Suprapubic skin (tissue), 4 donors: ENCODE measurements at regions not wholly inside any gene's neighbourhood (a gene's known extent, or its start where the extent isn't known, plus 50 kb on each side); places are given as distances from the start of the nearest gene placed in this dataset.

Experiments used
- DNase-seq, 2 donors: peaks; one replicate each; pipeline ENCODE4 v3.0.0-alpha.2; 2019; ENCODE audit warnings: low spot score in 2 of 2
- H3K27ac ChIP-seq: fragments of 200-600 bp; sonication (generic); one replicate; pipeline ENCODE4 v1.5.1; 2019
- H3K27me3 ChIP-seq: fragments of 200-600 bp; sonication (generic); one replicate; pipeline ENCODE4 v1.5.1; 2019
- H3K36me3 ChIP-seq: fragments of 200-600 bp; sonication (generic); one replicate; pipeline ENCODE4 v1.5.1; 2019
- H3K4me1 ChIP-seq: fragments of 200-600 bp; sonication (generic); one replicate; pipeline ENCODE4 v1.5.1; 2019
- H3K4me3 ChIP-seq: fragments of 200-600 bp; sonication (generic); one replicate; pipeline ENCODE4 v1.5.1; 2019; ENCODE audit warnings: mild to moderate bottlenecking
- H3K9me3 ChIP-seq: fragments of 200-600 bp; sonication (generic); one replicate; pipeline ENCODE4 v1.5.1; 2019
- EP300 ChIP-seq: sonication (generic); formaldehyde crosslinking; IDR thresholded peaks from one replicate; pipeline ENCODE4 v1.6.1; 2017; ENCODE audit warnings: antibody characterized with exemption
- POLR2A ChIP-seq, 2 donors: fragments of 450-650 bp; IDR thresholded peaks; one replicate each; pipeline ENCODE4 v1.6.1; 2017; ENCODE audit warnings: antibody characterized with exemption in 2 of 2, mild to moderate bottlenecking in 2 of 2, moderate library complexity in 2 of 2
- POLR2AphosphoS5 ChIP-seq, 3 donors: sonication (generic); formaldehyde crosslinking; IDR thresholded peaks; one replicate each; pipeline ENCODE4 v1.6.1; 2017; ENCODE audit warnings: antibody characterized with exemption in 3 of 3
- WGBS: methylation state at CpG from one replicate; pipeline ENCODE4 v1.1.5; 2018; 5-methylcytosine and 5-hydroxymethylcytosine counted together
- TF ChIP-seq, protein P1 (sequence below), 2 donors: fragments of 200-600 bp in 1 of 2; fragments of 450-650 bp in 1 of 2; sonication (generic) in 1 of 2; IDR thresholded peaks; one replicate each; pipeline ENCODE4 v1.5.1; 2016 to 2019; ENCODE audit warnings: antibody characterized with exemption in 2 of 2, mild to moderate bottlenecking in 1 of 2, moderate library complexity in 1 of 2

DNA sequence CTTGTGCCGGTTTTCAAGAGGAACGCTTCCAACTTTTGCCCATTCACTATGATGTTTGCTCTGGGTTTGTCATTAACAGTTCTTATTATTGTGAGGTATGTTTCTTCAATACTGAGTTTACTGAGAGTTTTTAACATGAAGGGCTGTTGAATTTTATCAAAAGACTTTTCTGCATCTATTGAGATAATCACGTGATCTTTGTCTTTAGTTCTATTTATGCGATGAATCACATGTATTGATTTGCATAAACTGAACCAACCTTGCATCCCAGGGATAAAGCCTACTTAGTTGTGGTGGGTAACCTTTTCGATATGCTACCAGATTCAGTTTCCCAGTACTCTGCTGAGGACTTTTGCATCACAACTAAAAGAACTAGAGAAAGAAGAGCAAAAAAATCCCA, 318.0 kb downstream of the GASK1B start:
- DNase-seq = no peak
- WGBS = 90% methylated on average over 5 of the region's 5 CpGs
- no peaks in the 10 kb centered on the region for H3K4me1 ChIP-seq
- H3K4me3 ChIP-seq = no peak overlapping the region
- TF ChIP-seq POLR2AphosphoS5 (IDR thresholded peaks at IDR 0.05) (no peak), EP300 (no peak), POLR2A (IDR thresholded peaks at IDR 0.05) (no peak)
- TF ChIP-seq, protein P1, sequence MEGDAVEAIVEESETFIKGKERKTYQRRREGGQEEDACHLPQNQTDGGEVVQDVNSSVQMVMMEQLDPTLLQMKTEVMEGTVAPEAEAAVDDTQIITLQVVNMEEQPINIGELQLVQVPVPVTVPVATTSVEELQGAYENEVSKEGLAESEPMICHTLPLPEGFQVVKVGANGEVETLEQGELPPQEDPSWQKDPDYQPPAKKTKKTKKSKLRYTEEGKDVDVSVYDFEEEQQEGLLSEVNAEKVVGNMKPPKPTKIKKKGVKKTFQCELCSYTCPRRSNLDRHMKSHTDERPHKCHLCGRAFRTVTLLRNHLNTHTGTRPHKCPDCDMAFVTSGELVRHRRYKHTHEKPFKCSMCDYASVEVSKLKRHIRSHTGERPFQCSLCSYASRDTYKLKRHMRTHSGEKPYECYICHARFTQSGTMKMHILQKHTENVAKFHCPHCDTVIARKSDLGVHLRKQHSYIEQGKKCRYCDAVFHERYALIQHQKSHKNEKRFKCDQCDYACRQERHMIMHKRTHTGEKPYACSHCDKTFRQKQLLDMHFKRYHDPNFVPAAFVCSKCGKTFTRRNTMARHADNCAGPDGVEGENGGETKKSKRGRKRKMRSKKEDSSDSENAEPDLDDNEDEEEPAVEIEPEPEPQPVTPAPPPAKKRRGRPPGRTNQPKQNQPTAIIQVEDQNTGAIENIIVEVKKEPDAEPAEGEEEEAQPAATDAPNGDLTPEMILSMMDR (IDR thresholded peaks at IDR 0.05) = no peak
- H3K27ac ChIP-seq = no peak overlapping the region
- H3K9me3 ChIP-seq = no peaks in the 10 kb centered on the region
- H3K27me3 ChIP-seq = no peaks in the 10 kb centered on the region
- H3K36me3 ChIP-seq = no peaks in the 10 kb centered on the region

DNA sequence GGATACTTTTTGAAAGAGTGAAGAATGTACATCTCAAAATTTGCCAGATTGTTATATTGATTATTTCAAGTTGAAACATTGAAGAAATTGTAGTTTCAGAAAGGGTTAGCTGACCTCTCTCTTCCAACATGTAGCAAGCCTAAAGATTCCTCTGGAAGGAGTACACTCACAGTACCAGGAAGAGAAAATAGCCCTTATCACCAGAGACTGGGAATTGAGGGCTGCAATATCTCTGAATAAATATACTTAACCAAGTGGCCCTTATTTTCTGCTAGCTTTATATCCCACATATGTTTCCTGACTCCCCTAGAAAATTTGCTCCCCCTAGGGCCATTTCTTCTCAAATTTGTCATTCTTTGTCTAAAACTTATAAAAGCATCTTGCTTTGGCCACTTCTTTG, 332.2 kb downstream of the GASK1B start:
- DNase-seq = no peak
- Histone ChIP-seq H3K36me3 (no peaks in the 10 kb centered on the region), H3K9me3 (no peaks in the 10 kb centered on the region), H3K27ac (no peak overlapping the region), H3K4me1 (no peaks in the 10 kb centered on the region), H3K27me3 (no peaks in the 10 kb centered on the region), H3K4me3 (no peak overlapping the region)
- TF ChIP-seq POLR2A (IDR thresholded peaks at IDR 0.05) = no peak
- no peak for TF ChIP-seq EP300
- TF ChIP-seq, protein P1 (IDR thresholded peaks at IDR 0.05) = no peak
- TF ChIP-seq POLR2AphosphoS5 (IDR thresholded peaks at IDR 0.05) = no peak

DNA sequence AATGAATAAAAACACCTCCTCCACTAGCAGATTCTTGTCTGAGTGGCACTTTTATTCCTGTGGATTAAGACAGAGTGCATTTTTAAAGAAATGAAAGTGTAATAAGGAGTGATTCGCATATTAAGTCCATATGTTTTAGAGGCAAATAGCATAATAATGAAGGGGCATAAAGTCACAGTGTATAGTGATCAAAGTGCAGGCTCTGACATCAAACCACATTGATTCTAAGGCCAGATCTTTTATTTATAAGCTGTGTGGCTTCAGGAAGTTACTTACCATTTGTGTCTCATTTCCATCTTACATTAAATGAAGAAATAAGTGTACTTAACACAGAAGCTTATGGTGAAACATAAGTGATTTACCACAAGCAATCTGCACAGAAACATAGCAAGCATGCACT, 332.8 kb downstream of the GASK1B start:
- Histone ChIP-seq H3K9me3 (no peaks in the 10 kb centered on the region), H3K4me3 (no peak overlapping the region), H3K36me3 (no peaks in the 10 kb centered on the region), H3K27me3 (no peaks in the 10 kb centered on the region), H3K4me1 (no peaks in the 10 kb centered on the region), H3K27ac (no peak overlapping the region)
- DNase-seq = no peak
- TF ChIP-seq POLR2A (IDR thresholded peaks at IDR 0.05) (no peak), EP300 (no peak), POLR2AphosphoS5 (IDR thresholded peaks at IDR 0.05) (no peak)
- TF ChIP-seq, protein P1 (IDR thresholded peaks at IDR 0.05) = no peak
- 71% methylated on average over 1 of the region's 1 CpG for WGBS

DNA sequence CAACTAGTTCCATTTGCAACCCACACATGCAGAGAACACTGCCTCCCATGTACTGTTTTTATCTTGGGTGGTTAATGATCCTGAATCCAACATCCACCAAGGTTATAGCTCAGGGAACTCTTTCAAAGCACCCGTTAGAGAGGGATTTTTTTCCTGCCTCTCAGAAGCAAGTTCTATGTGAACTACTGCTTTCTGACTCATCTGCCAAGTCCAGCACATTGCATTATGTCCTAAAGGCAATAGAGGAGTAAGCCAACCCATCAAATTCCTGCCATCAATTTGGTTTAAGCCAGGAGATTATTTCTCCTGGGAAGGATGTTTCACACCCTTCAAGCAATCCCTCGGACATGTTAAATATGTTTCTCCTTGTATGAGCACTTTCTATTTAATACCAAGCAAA, 334.5 kb downstream of the GASK1B start:
- TF ChIP-seq, protein P1 (IDR thresholded peaks at IDR 0.05) = no peak
- TF ChIP-seq EP300 = no peak
- TF ChIP-seq POLR2A (IDR thresholded peaks at IDR 0.05) = no peak
- TF ChIP-seq POLR2AphosphoS5 (IDR thresholded peaks at IDR 0.05) = no peak
- Histone ChIP-seq H3K27me3 (no peaks in the 10 kb centered on the region), H3K4me1 (no peaks in the 10 kb centered on the region), H3K4me3 (no peak overlapping the region), H3K9me3 (no peaks in the 10 kb centered on the region), H3K27ac (no peak overlapping the region), H3K36me3 (no peaks in the 10 kb centered on the region)
- 21% methylated on average over 2 of the region's 2 CpGs for WGBS
- DNase-seq = no peak

DNA sequence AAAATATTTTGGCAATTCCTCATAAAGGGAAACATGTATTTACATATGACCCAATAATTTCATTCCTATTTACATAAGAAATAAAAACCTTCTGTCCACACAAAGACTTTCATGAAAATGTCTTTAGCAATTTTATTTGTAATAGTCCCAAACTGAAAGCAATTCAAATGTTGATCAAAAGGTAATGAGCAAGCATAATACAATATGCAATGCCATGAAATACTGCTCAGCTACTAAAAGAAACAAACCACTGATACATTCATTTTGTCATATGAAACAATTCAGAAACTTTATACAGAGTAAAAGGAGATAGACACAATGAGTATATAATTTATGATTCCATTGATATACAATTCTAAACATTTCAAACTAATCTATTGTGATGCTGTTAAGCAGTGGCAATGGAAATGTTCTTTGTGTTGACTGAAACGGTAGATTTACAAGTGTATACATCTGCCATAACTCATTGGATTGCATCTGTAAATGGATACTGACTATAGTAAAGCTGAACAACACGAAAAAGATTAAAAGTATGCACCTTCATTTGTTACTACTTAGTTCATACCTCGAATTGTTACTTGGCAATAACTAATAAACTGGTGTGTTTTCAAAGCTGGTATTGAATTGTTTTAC, 335.6 kb downstream of the GASK1B start:
- no peak for TF ChIP-seq POLR2AphosphoS5 (IDR thresholded peaks at IDR 0.05)
- Histone ChIP-seq H3K36me3 (no peaks in the 10 kb centered on the region), H3K4me1 (no peaks in the 10 kb centered on the region), H3K27ac (no peak overlapping the region), H3K27me3 (no peaks in the 10 kb centered on the region), H3K4me3 (no peak overlapping the region), H3K9me3 (no peaks in the 10 kb centered on the region)
- 69% methylated on average over 3 of the region's 3 CpGs for WGBS
- no peak for DNase-seq

GRCh38 chr4:157832596-157832995, 340.2 kb downstream of the GASK1B start:
- WGBS = 84% methylated on average over 1 of the region's 1 CpG
- DNase-seq = no peak
- no peaks in the 10 kb centered on the region for H3K36me3 ChIP-seq
- no peaks in the 10 kb centered on the region for H3K9me3 ChIP-seq
- H3K4me1 ChIP-seq = no peaks in the 10 kb centered on the region
- no peak for TF ChIP-seq EP300
- TF ChIP-seq POLR2A (IDR thresholded peaks at IDR 0.05) = no peak
- TF ChIP-seq POLR2AphosphoS5 (IDR thresholded peaks at IDR 0.05) = no peak
- TF ChIP-seq, protein P1 (IDR thresholded peaks at IDR 0.05) = no peak
- no peak overlapping the region for H3K27ac ChIP-seq
- no peak overlapping the region for H3K4me3 ChIP-seq
- H3K27me3 ChIP-seq = no peaks in the 10 kb centered on the region
